HUES64 (cell line): ENCODE measurements at regions not wholly inside any gene's neighbourhood (a gene's known extent, or its start where the extent isn't known, plus 50 kb on each side); places are given as distances from the start of the nearest gene placed in this dataset.

Experiments used
- H3K27ac ChIP-seq: 2 replicates; pipeline ENCODE4 v1.7.0; 2013; ENCODE audit warnings: low read depth, low read length, inconsistent platforms
- H3K27me3 ChIP-seq: 2 replicates; pipeline ENCODE4 v1.6.1; 2013; ENCODE audit warnings: mild to moderate bottlenecking, low read length; ENCODE audit not compliant: insufficient read depth
- H3K36me3 ChIP-seq: 2 replicates; pipeline ENCODE4 v1.6.1; 2013; ENCODE audit warnings: mild to moderate bottlenecking, low read length; ENCODE audit not compliant: insufficient read depth
- H3K4me1 ChIP-seq: 2 replicates; pipeline ENCODE4 v1.6.1; 2013; ENCODE audit warnings: mild to moderate bottlenecking, low read length, moderate library complexity; ENCODE audit not compliant: insufficient read depth
- H3K4me3 ChIP-seq: 2 replicates; pipeline ENCODE4 v1.5.1; 2013; ENCODE audit warnings: mild to moderate bottlenecking, low read length, moderate library complexity
- H3K9ac ChIP-seq: 2 replicates; pipeline ENCODE4 v1.6.1; 2013; ENCODE audit warnings: mild to moderate bottlenecking, low read depth, low read length
- H3K9me3 ChIP-seq: 2 replicates; pipeline ENCODE4 v1.6.1; 2013; ENCODE audit warnings: low read depth, low read length; ENCODE audit not compliant: insufficient read depth
- WGBS: fragments of 150-250, 120-280 bp; methylation state at CpG from one replicate; pipeline ENCODE4 v1.1.7; 2013; ENCODE audit warnings: missing lambda C conversion rate; 5-methylcytosine and 5-hydroxymethylcytosine counted together

GRCh38 chr5:13994621-13995253 lies 50.2 kb upstream of the DNAH5 start:
- H3K4me3 ChIP-seq, result no peak overlapping the region
- peaks cover 9% of the 10 kb centered on the region for H3K9me3 ChIP-seq
- H3K9ac ChIP-seq, result no peak overlapping the region
- H3K27ac ChIP-seq, result no peak overlapping the region
- no peaks in the 10 kb centered on the region for H3K36me3 ChIP-seq
- H3K4me1 ChIP-seq, result no peaks in the 10 kb centered on the region
- WGBS, result 88% methylated on average over 9 of the region's 9 CpGs
- no peaks in the 10 kb centered on the region for H3K27me3 ChIP-seq
